GM19240 (cell line): ENCODE measurements at regions not wholly inside any gene's neighbourhood (a gene's known extent, or its start where the extent isn't known, plus 50 kb on each side); places are given as distances from the start of the nearest gene placed in this dataset.

ENCODE experiments used
- DNase-seq: peaks from one replicate; pipeline ENCODE4 v3.0.0; 2011; ENCODE audit warnings: low spot score; ENCODE audit not compliant: insufficient read length

- DNase-seq: no peak
Observed at GRCh38 chr13:39892721-39893685, 237.5 kb downstream of the COG6 start.

- DNase-seq: no peak
Observed at GRCh38 chr13:39893808-39894207, 238.3 kb downstream of the COG6 start.

- DNase-seq: no peak
Observed at GRCh38 chr13:39894586-39894985, 239.1 kb downstream of the COG6 start.

- no peak for DNase-seq
Observed at GRCh38 chr13:39895254-39895653, 239.8 kb downstream of the COG6 start.

GRCh38 chr13:39897636-39898035 is 242.2 kb downstream of the COG6 start:
- no peak for DNase-seq

- DNase-seq: no peak
Observed at GRCh38 chr13:39900106-39900750, 244.8 kb downstream of the COG6 start.

GRCh38 chr13:39904959-39905358 is 249.5 kb downstream of the COG6 start:
- DNase-seq: no peak

GRCh38 chr13:39909634-39910033 is 254.2 kb downstream of the COG6 start:
- no peak for DNase-seq

GRCh38 chr13:39910041-39910440 is 254.6 kb downstream of the COG6 start:
- DNase-seq: no peak

GRCh38 chr13:39910833-39911232 is 255.4 kb downstream of the COG6 start:
- no peak for DNase-seq

GRCh38 chr13:39913339-39913738 is 257.9 kb downstream of the COG6 start:
- DNase-seq: no peak

GRCh38 chr13:39913928-39914327 is 258.5 kb downstream of the COG6 start:
- DNase-seq: no peak

- no peak for DNase-seq
Observed at GRCh38 chr13:39915418-39915817, 260.0 kb downstream of the COG6 start.

GRCh38 chr13:39916330-39916729 is 260.9 kb downstream of the COG6 start:
- DNase-seq: no peak

GRCh38 chr13:39918620-39919236 is 263.3 kb downstream of the COG6 start:
- DNase-seq: no peak

GRCh38 chr13:39920613-39921012 is 265.2 kb downstream of the COG6 start:
- DNase-seq: no peak

GRCh38 chr13:39926345-39926744 is 270.9 kb downstream of the COG6 start:
- DNase-seq: no peak

GRCh38 chr13:39928261-39928660 is 272.8 kb downstream of the COG6 start:
- no peak for DNase-seq

- no peak for DNase-seq
Observed at GRCh38 chr13:39929583-39929982, 274.1 kb downstream of the COG6 start.

- DNase-seq: no peak
Observed at GRCh38 chr13:39930060-39930459, 274.6 kb downstream of the COG6 start.

- DNase-seq: no peak
Observed at GRCh38 chr13:39930544-39931444, 275.3 kb downstream of the COG6 start.
